Body of pancreas (tissue), 4 donors: ENCODE measurements at regions not wholly inside any gene's neighbourhood (a gene's known extent, or its start where the extent isn't known, plus 50 kb on each side); places are given as distances from the start of the nearest gene placed in this dataset.

ENCODE experiments used
- ATAC-seq: fragments of 150-250 bp; one replicate; pipeline ENCODE4 v1.9.1; 2016
- DNase-seq, 4 donors: peaks; one replicate each; pipeline ENCODE4 v3.0.0-alpha.2; 2019
- H3K27ac ChIP-seq, 4 donors: fragments of 200-600 bp; sonication (generic); 1 replicate in 3 of 4; 2 replicates in 1 of 4; pipeline versions ENCODE4 v1.5.1 to v1.6.1; 2016 to 2019; ENCODE audit warnings: mild to moderate bottlenecking in 1 of 4, mixed read lengths in 1 of 4, moderate library complexity in 1 of 4
- H3K27me3 ChIP-seq, 2 donors: fragments of 200-600 bp; sonication (generic); one replicate each; pipeline ENCODE4 v1.6.0; 2016; ENCODE audit warnings: mild to moderate bottlenecking in 1 of 2
- H3K36me3 ChIP-seq, 2 donors: fragments of 200-600 bp; sonication (generic); replicated peaks in 1 of 2; 2 replicates each; pipeline ENCODE4 v1.5.1; 2016; ENCODE audit warnings: low read depth in 2 of 2; ENCODE audit not compliant: insufficient read depth in 1 of 2
- H3K4me1 ChIP-seq: fragments of 200-600 bp; sonication (generic); one replicate; pipeline ENCODE4 v1.6.0; 2016
- H3K4me3 ChIP-seq, 2 donors: fragments of 200-600 bp; sonication (generic); 1 replicate in 1 of 2; 2 replicates in 1 of 2; pipeline ENCODE4 v1.5.1; 2016 to 2019
- H3K9me3 ChIP-seq, 3 donors: fragments of 200-600 bp; sonication (generic); 1 replicate in 2 of 3; 2 replicates in 1 of 3; pipeline ENCODE4 v1.5.1; 2016
- CTCF ChIP-seq, 7 experiments: fragments of 450-650 bp in 4 of 7; fragments of 200-600 bp in 3 of 7; sonication (generic) in 3 of 7; IDR thresholded peaks; one replicate each; pipeline ENCODE4 v1.5.1; 2016 to 2019; ENCODE audit warnings: antibody characterized with exemption in 7 of 7
- POLR2A ChIP-seq, 3 donors: fragments of 450-650 bp; IDR thresholded peaks; one replicate each; pipeline ENCODE4 v1.6.1; 2016; ENCODE audit warnings: antibody characterized with exemption in 3 of 3, mild to moderate bottlenecking in 2 of 3
- WGBS, 2 donors: methylation state at CpG; one replicate each; pipeline ENCODE4 v1.1.5; 2017; 5-methylcytosine and 5-hydroxymethylcytosine counted together
- intact Hi-C: fragments of 100-400 bp; cut with DNase I; formaldehyde crosslinking; loops from one replicate; pipeline ENCODE4 v1.15.1; 2023

- TF ChIP-seq CTCF (IDR thresholded peaks at IDR 0.05), result no peak
- TF ChIP-seq POLR2A (IDR thresholded peaks at IDR 0.05), result no peak
- ATAC-seq (peak; percentile 19), DNase-seq (no peak)
- H3K9me3 ChIP-seq, result no peaks in the 10 kb centered on the region
- no peak overlapping the region for H3K4me3 ChIP-seq
- H3K27ac ChIP-seq, result no peak overlapping the region
- H3K36me3 ChIP-seq, result no peaks in the 10 kb centered on the region
- peaks cover 21% of the 10 kb centered on the region for H3K4me1 ChIP-seq
- WGBS, 2 donors, result 17 to 20% methylated on average over 2 of the region's 2 CpGs
- no peaks in the 10 kb centered on the region for H3K27me3 ChIP-seq
- intact Hi-C loops, result no loop called here
Observed at GRCh38 chr6:138550346-138550767, 51.1 kb upstream of the NHSL1 start.

GRCh38 chr6:138554146-138554545 is 54.9 kb upstream of the NHSL1 start:
- H3K9me3 ChIP-seq, result no peaks in the 10 kb centered on the region
- DNase-seq (no peak), ATAC-seq (no peak)
- H3K4me3 ChIP-seq, result no peak overlapping the region
- no peaks in the 10 kb centered on the region for H3K36me3 ChIP-seq
- 80 to 83% methylated on average over 5 of the region's 5 CpGs for WGBS, 2 donors
- peaks cover 24% of the 10 kb centered on the region for H3K4me1 ChIP-seq
- intact Hi-C loops, result no loop called here
- no peak overlapping the region for H3K27ac ChIP-seq
- no peaks in the 10 kb centered on the region for H3K27me3 ChIP-seq
- TF ChIP-seq CTCF (IDR thresholded peaks at IDR 0.05), result no peak
- no peak for TF ChIP-seq POLR2A (IDR thresholded peaks at IDR 0.05)

- no peaks in the 10 kb centered on the region for H3K27me3 ChIP-seq
- DNase-seq, result no peak
- H3K36me3 ChIP-seq, result no peaks in the 10 kb centered on the region
- peaks cover 21% of the 10 kb centered on the region for H3K4me1 ChIP-seq
- peak; percentile 56 for ATAC-seq
- no peaks in the 10 kb centered on the region for H3K9me3 ChIP-seq
- WGBS, 2 donors, result 45 to 57% methylated on average over 5 of the region's 5 CpGs
- no peak overlapping the region for H3K4me3 ChIP-seq
- H3K27ac ChIP-seq, result peak overlapping the region in 2 of 4 donors; percentile 39 to 55
- intact Hi-C loops, result no loop called here
- TF ChIP-seq CTCF (IDR thresholded peaks at IDR 0.05) (no peak), POLR2A (IDR thresholded peaks at IDR 0.05) (no peak)
Observed at GRCh38 chr6:138555421-138555988, 56.2 kb upstream of the NHSL1 start.

- TF ChIP-seq CTCF (IDR thresholded peaks at IDR 0.05) (no peak), POLR2A (IDR thresholded peaks at IDR 0.05) (no peak)
- Histone ChIP-seq H3K4me3 (no peak overlapping the region), H3K9me3 (no peaks in the 10 kb centered on the region), H3K4me1 (peaks cover 21% of the 10 kb centered on the region), H3K27ac (no peak overlapping the region), H3K36me3 (no peaks in the 10 kb centered on the region), H3K27me3 (no peaks in the 10 kb centered on the region)
- 73 to 86% methylated on average over 5 of the region's 5 CpGs for WGBS, 2 donors
- DNase-seq, result no peak
- no peak for ATAC-seq
- intact Hi-C loops, result no loop called here
Observed at GRCh38 chr6:138557147-138557546, 57.9 kb upstream of the NHSL1 start.

GRCh38 chr6:138559143-138559542 is 59.8 kb upstream of the NHSL1 start:
- Histone ChIP-seq H3K36me3 (no peaks in the 10 kb centered on the region), H3K4me3 (no peak overlapping the region), H3K27ac (no peak overlapping the region), H3K27me3 (no peaks in the 10 kb centered on the region), H3K4me1 (peaks cover 21% of the 10 kb centered on the region), H3K9me3 (no peaks in the 10 kb centered on the region)
- DNase-seq, result no peak
- ATAC-seq, result no peak
- WGBS, 2 donors, result 85 to 100% methylated on average over 2 to 4 of the region's 4 CpGs
- intact Hi-C loops, result no loop called here
- TF ChIP-seq POLR2A (IDR thresholded peaks at IDR 0.05) (no peak), CTCF (IDR thresholded peaks at IDR 0.05) (no peak)
